ENCODE measurements at regions not wholly inside any gene's neighbourhood (a gene's known extent, or its start where the extent isn't known, plus 50 kb on each side); places are given as distances from the start of the nearest gene placed in this dataset.
A peak's percentile ranks its signal among the peaks of the same experiment; 100 is the strongest.

DNA sequence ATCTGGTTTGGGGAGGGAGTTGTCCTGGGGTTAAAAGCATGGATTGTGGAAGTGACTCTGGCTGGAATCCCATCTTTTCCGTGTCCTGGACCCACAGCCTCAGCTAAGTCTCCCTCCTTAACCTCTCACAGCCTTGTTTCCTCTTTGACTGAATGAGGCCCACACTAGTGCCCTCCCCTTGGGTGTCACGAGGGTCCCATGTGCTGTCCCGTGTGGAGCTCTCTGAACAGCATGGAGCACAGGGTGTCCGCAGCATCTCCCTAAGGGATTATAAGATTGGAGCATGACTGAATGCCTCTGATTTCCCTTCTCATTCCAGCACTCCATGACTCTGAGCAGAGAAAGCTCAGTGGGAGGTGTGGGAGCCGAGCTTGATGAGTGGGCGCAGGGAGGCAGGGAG lies 182.5 kb downstream of the TEX29 start:
- no peak overlapping the region for H3K4me3 ChIP-seq
- H3K27me3 ChIP-seq (ENCODE audit: low read depth) = peaks cover 4% of the 10 kb centered on the region
- TF ChIP-seq, protein P1, sequence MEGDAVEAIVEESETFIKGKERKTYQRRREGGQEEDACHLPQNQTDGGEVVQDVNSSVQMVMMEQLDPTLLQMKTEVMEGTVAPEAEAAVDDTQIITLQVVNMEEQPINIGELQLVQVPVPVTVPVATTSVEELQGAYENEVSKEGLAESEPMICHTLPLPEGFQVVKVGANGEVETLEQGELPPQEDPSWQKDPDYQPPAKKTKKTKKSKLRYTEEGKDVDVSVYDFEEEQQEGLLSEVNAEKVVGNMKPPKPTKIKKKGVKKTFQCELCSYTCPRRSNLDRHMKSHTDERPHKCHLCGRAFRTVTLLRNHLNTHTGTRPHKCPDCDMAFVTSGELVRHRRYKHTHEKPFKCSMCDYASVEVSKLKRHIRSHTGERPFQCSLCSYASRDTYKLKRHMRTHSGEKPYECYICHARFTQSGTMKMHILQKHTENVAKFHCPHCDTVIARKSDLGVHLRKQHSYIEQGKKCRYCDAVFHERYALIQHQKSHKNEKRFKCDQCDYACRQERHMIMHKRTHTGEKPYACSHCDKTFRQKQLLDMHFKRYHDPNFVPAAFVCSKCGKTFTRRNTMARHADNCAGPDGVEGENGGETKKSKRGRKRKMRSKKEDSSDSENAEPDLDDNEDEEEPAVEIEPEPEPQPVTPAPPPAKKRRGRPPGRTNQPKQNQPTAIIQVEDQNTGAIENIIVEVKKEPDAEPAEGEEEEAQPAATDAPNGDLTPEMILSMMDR (IDR thresholded peaks at IDR 0.05) = no peak
- H3K4me1 ChIP-seq = no peaks in the 10 kb centered on the region
- intact Hi-C loops (cut with DNase I) = no loop called here
- no peaks in the 10 kb centered on the region for H3K36me3 ChIP-seq
- no peak overlapping the region for H3K27ac ChIP-seq
- no peaks in the 10 kb centered on the region for H3K9me3 ChIP-seq
- no peak for DNase-seq
- ATAC-seq = no peak

DNA sequence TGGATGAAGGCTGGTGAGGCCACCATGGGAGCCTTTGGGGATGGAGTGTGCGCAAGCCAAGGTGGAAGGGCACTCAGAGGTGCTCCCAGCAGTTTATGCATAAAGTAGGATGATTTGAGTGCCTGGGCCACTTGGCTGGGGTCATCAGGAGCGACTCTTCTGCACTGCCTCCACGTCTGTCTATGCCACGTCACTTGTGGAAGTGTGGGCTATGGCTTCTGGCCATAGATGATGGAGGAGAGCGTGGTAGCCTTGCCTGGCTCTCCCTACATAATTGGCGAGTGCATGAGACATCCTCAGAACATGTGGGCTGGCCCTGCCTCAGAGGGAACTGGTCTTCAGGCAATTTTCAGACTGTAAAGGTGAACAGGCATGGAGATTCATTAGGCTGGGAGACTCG lies 182.9 kb downstream of the TEX29 start:
- H3K9me3 ChIP-seq = no peaks in the 10 kb centered on the region
- TF ChIP-seq, protein P1 (IDR thresholded peaks at IDR 0.05) = no peak
- peaks cover 4% of the 10 kb centered on the region for H3K27me3 ChIP-seq (ENCODE audit: low read depth)
- ATAC-seq = no peak
- H3K36me3 ChIP-seq = no peaks in the 10 kb centered on the region
- no peak overlapping the region for H3K27ac ChIP-seq
- no peaks in the 10 kb centered on the region for H3K4me1 ChIP-seq
- no peak overlapping the region for H3K4me3 ChIP-seq
- intact Hi-C loops (cut with DNase I) = no loop called here
- no peak for DNase-seq

- intact Hi-C loops (cut with DNase I) = no loop called here
- no peaks in the 10 kb centered on the region for H3K4me1 ChIP-seq
- DNase-seq (no peak), ATAC-seq (no peak)
- H3K27me3 ChIP-seq (ENCODE audit: low read depth) = peaks cover 4% of the 10 kb centered on the region
- no peaks in the 10 kb centered on the region for H3K36me3 ChIP-seq
- no peaks in the 10 kb centered on the region for H3K9me3 ChIP-seq
- no peak overlapping the region for H3K27ac ChIP-seq
- no peak overlapping the region for H3K4me3 ChIP-seq
- TF ChIP-seq, protein P1 (IDR thresholded peaks at IDR 0.05) = no peak
Observed at GRCh38 chr13:111503905-111504695, 183.7 kb downstream of the TEX29 start.

GRCh38 chr13:111505175-111505777 lies 184.8 kb downstream of the TEX29 start:
- Histone ChIP-seq H3K36me3 (no peaks in the 10 kb centered on the region), H3K9me3 (no peaks in the 10 kb centered on the region), H3K27ac (no peak overlapping the region), H3K4me3 (no peak overlapping the region), H3K27me3 (ENCODE audit: low read depth) (peaks cover 4% of the 10 kb centered on the region), H3K4me1 (no peaks in the 10 kb centered on the region)
- intact Hi-C loops (cut with DNase I) = no loop called here
- TF ChIP-seq, protein P1 (IDR thresholded peaks at IDR 0.05) = peak; percentile 23
- DNase-seq (no peak), ATAC-seq (no peak)

- intact Hi-C loops (cut with DNase I) = no loop called here
- Histone ChIP-seq H3K9me3 (no peaks in the 10 kb centered on the region), H3K27me3 (ENCODE audit: low read depth) (peaks cover 4% of the 10 kb centered on the region), H3K4me1 (no peaks in the 10 kb centered on the region), H3K36me3 (no peaks in the 10 kb centered on the region), H3K27ac (no peak overlapping the region), H3K4me3 (no peak overlapping the region)
- ATAC-seq (peak in 1 of 2 donors; percentile 11), DNase-seq (no peak)
- TF ChIP-seq, protein P1 (IDR thresholded peaks at IDR 0.05) = no peak
Observed at GRCh38 chr13:111506125-111506524, 185.7 kb downstream of the TEX29 start.
